IPS-18a (cell line): ENCODE measurements at regions not wholly inside any gene's neighbourhood (a gene's known extent, or its start where the extent isn't known, plus 50 kb on each side); places are given as distances from the start of the nearest gene placed in this dataset.

ENCODE experiments used
- H3K27ac ChIP-seq: one replicate; pipeline ENCODE4 v1.5.1; 2013; ENCODE audit warnings: low read length
- H3K27me3 ChIP-seq: one replicate; pipeline ENCODE4 v1.6.1; 2013; ENCODE audit warnings: mild to moderate bottlenecking, low read length; ENCODE audit not compliant: control insufficient read depth, insufficient read depth
- H3K36me3 ChIP-seq: one replicate; pipeline ENCODE4 v1.6.1; 2013; ENCODE audit warnings: low read depth, low read length; ENCODE audit not compliant: control insufficient read depth
- H3K4me1 ChIP-seq: one replicate; pipeline ENCODE4 v1.6.1; 2013; ENCODE audit warnings: low read depth, low read length; ENCODE audit not compliant: control insufficient read depth
- H3K4me3 ChIP-seq: one replicate; pipeline ENCODE4 v1.5.1; 2013; ENCODE audit warnings: low read length
- H3K9ac ChIP-seq: one replicate; pipeline ENCODE4 v1.6.1; 2013; ENCODE audit warnings: mild to moderate bottlenecking, low read length, moderate library complexity
- H3K9me3 ChIP-seq: one replicate; pipeline ENCODE4 v1.6.1; 2013; ENCODE audit warnings: low read depth, low read length; ENCODE audit not compliant: control insufficient read depth

GRCh38 chr12:116459916-116460663 is 99.1 kb upstream of the MAP1LC3B2 start:
- Histone ChIP-seq H3K4me3 (no peak overlapping the region), H3K4me1 (peaks cover 12% of the 10 kb centered on the region), H3K27ac (no peak overlapping the region), H3K9ac (no peak overlapping the region), H3K27me3 (no peaks in the 10 kb centered on the region), H3K9me3 (no peaks in the 10 kb centered on the region), H3K36me3 (no peaks in the 10 kb centered on the region)

- Histone ChIP-seq H3K36me3 (no peaks in the 10 kb centered on the region), H3K27ac (no peak overlapping the region), H3K27me3 (no peaks in the 10 kb centered on the region), H3K9me3 (no peaks in the 10 kb centered on the region), H3K4me3 (no peak overlapping the region), H3K9ac (no peak overlapping the region), H3K4me1 (peaks cover 6% of the 10 kb centered on the region)
Measured at GRCh38 chr12:116461060-116461459, 98.1 kb upstream of the MAP1LC3B2 start.

GRCh38 chr12:116463366-116463765 is 95.8 kb upstream of the MAP1LC3B2 start:
- no peaks in the 10 kb centered on the region for H3K4me1 ChIP-seq
- H3K9ac ChIP-seq: no peak overlapping the region

GRCh38 chr12:116465407-116465806 is 93.8 kb upstream of the MAP1LC3B2 start:
- no peak overlapping the region for H3K4me3 ChIP-seq
- no peaks in the 10 kb centered on the region for H3K27me3 ChIP-seq
- no peaks in the 10 kb centered on the region for H3K36me3 ChIP-seq
- H3K27ac ChIP-seq: no peak overlapping the region
- no peaks in the 10 kb centered on the region for H3K9me3 ChIP-seq
- H3K4me1 ChIP-seq: no peaks in the 10 kb centered on the region
- no peak overlapping the region for H3K9ac ChIP-seq

More at GRCh38 chr12:116463366-116463765, 95.8 kb upstream of the MAP1LC3B2 start:
- no peaks in the 10 kb centered on the region for H3K9me3 ChIP-seq
- no peaks in the 10 kb centered on the region for H3K36me3 ChIP-seq
- no peak overlapping the region for H3K4me3 ChIP-seq
- no peak overlapping the region for H3K27ac ChIP-seq
- no peaks in the 10 kb centered on the region for H3K27me3 ChIP-seq

- Histone ChIP-seq H3K27ac (no peak overlapping the region), H3K27me3 (no peaks in the 10 kb centered on the region), H3K4me3 (no peak overlapping the region), H3K4me1 (no peaks in the 10 kb centered on the region), H3K9ac (no peak overlapping the region), H3K36me3 (no peaks in the 10 kb centered on the region), H3K9me3 (no peaks in the 10 kb centered on the region)
Measured at GRCh38 chr12:116465856-116466255, 93.3 kb upstream of the MAP1LC3B2 start.

GRCh38 chr12:116466536-116466935 is 92.6 kb upstream of the MAP1LC3B2 start:
- no peak overlapping the region for H3K9ac ChIP-seq
- no peaks in the 10 kb centered on the region for H3K27me3 ChIP-seq
- no peak overlapping the region for H3K27ac ChIP-seq
- no peak overlapping the region for H3K4me3 ChIP-seq
- no peaks in the 10 kb centered on the region for H3K9me3 ChIP-seq
- H3K36me3 ChIP-seq: no peaks in the 10 kb centered on the region
- H3K4me1 ChIP-seq: no peaks in the 10 kb centered on the region

- no peaks in the 10 kb centered on the region for H3K36me3 ChIP-seq
- H3K9me3 ChIP-seq: no peaks in the 10 kb centered on the region
- no peak overlapping the region for H3K9ac ChIP-seq
- H3K4me3 ChIP-seq: no peak overlapping the region
- no peaks in the 10 kb centered on the region for H3K27me3 ChIP-seq
- no peaks in the 10 kb centered on the region for H3K4me1 ChIP-seq
- H3K27ac ChIP-seq: no peak overlapping the region
Measured at GRCh38 chr12:116469344-116469743, 89.8 kb upstream of the MAP1LC3B2 start.

GRCh38 chr12:116471544-116471943 is 87.6 kb upstream of the MAP1LC3B2 start:
- H3K27me3 ChIP-seq: no peaks in the 10 kb centered on the region
- no peak overlapping the region for H3K27ac ChIP-seq
- no peak overlapping the region for H3K9ac ChIP-seq
- no peaks in the 10 kb centered on the region for H3K36me3 ChIP-seq
- peaks cover 2% of the 10 kb centered on the region for H3K9me3 ChIP-seq
- H3K4me3 ChIP-seq: no peak overlapping the region
- no peaks in the 10 kb centered on the region for H3K4me1 ChIP-seq

- H3K4me3 ChIP-seq: no peak overlapping the region
- H3K9me3 ChIP-seq: peaks cover 4% of the 10 kb centered on the region
- no peaks in the 10 kb centered on the region for H3K4me1 ChIP-seq
- no peak overlapping the region for H3K9ac ChIP-seq
- H3K27ac ChIP-seq: no peak overlapping the region
- H3K36me3 ChIP-seq: no peaks in the 10 kb centered on the region
- H3K27me3 ChIP-seq: no peaks in the 10 kb centered on the region
Measured at GRCh38 chr12:116472193-116472592, 87.0 kb upstream of the MAP1LC3B2 start.

GRCh38 chr12:116473416-116473815 is 85.8 kb upstream of the MAP1LC3B2 start:
- H3K27ac ChIP-seq: no peak overlapping the region
- no peaks in the 10 kb centered on the region for H3K36me3 ChIP-seq
- no peak overlapping the region for H3K9ac ChIP-seq

GRCh38 chr12:116474331-116474730 is 84.8 kb upstream of the MAP1LC3B2 start:
- Histone ChIP-seq H3K27ac (no peak overlapping the region), H3K9ac (no peak overlapping the region), H3K4me3 (no peak overlapping the region), H3K9me3 (peaks cover 4% of the 10 kb centered on the region), H3K4me1 (no peaks in the 10 kb centered on the region), H3K27me3 (no peaks in the 10 kb centered on the region), H3K36me3 (no peaks in the 10 kb centered on the region)

More at GRCh38 chr12:116473416-116473815, 85.8 kb upstream of the MAP1LC3B2 start:
- no peak overlapping the region for H3K4me3 ChIP-seq
- H3K4me1 ChIP-seq: no peaks in the 10 kb centered on the region
- peaks cover 4% of the 10 kb centered on the region for H3K9me3 ChIP-seq
- H3K27me3 ChIP-seq: no peaks in the 10 kb centered on the region

- H3K4me1 ChIP-seq: no peaks in the 10 kb centered on the region
- H3K9ac ChIP-seq: no peak overlapping the region
- peaks cover 4% of the 10 kb centered on the region for H3K9me3 ChIP-seq
- H3K4me3 ChIP-seq: no peak overlapping the region
- H3K27ac ChIP-seq: no peak overlapping the region
- H3K27me3 ChIP-seq: no peaks in the 10 kb centered on the region
- H3K36me3 ChIP-seq: no peaks in the 10 kb centered on the region
Measured at GRCh38 chr12:116474899-116475298, 84.3 kb upstream of the MAP1LC3B2 start.
